ENCODE measurements at regions not wholly inside any gene's neighbourhood (a gene's known extent, or its start where the extent isn't known, plus 50 kb on each side); places are given as distances from the start of the nearest gene placed in this dataset.

DNA sequence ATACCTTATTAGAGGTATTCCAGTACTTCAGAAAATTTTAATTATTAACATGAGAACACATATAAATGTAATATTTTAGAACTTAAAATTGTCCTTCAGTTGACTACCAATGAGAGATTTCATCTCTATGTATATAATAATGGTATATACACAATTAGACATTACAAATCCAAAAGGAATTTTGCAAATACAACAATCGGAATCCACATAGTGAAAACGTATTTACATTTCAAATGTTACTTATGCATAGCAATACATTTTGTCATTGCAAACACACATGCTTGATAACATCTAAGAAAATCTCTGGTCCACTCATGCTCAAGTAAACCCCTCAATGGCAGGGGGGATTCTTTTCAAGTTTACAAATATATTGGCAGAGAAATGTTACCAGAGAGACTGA lies 2345.2 kb downstream of the PCDH9 start:
- TF ChIP-seq, protein P1, sequence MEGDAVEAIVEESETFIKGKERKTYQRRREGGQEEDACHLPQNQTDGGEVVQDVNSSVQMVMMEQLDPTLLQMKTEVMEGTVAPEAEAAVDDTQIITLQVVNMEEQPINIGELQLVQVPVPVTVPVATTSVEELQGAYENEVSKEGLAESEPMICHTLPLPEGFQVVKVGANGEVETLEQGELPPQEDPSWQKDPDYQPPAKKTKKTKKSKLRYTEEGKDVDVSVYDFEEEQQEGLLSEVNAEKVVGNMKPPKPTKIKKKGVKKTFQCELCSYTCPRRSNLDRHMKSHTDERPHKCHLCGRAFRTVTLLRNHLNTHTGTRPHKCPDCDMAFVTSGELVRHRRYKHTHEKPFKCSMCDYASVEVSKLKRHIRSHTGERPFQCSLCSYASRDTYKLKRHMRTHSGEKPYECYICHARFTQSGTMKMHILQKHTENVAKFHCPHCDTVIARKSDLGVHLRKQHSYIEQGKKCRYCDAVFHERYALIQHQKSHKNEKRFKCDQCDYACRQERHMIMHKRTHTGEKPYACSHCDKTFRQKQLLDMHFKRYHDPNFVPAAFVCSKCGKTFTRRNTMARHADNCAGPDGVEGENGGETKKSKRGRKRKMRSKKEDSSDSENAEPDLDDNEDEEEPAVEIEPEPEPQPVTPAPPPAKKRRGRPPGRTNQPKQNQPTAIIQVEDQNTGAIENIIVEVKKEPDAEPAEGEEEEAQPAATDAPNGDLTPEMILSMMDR (IDR thresholded peaks at IDR 0.05), result no peak
- no peak for TF ChIP-seq POLR2A (IDR thresholded peaks at IDR 0.05)

Data from suprapubic skin (tissue), 3 donors.